Chondrocyte (in vitro differentiated cells): ENCODE measurements at regions not wholly inside any gene's neighbourhood (a gene's known extent, or its start where the extent isn't known, plus 50 kb on each side); places are given as distances from the start of the nearest gene placed in this dataset.

Experiments used
- DNase-seq: peaks from one replicate; pipeline ENCODE4 v3.0.0; 2021; ENCODE audit warnings: mixed read lengths, low spot score
- H3K27ac Mint-ChIP-seq: one replicate; pipeline ENCODE4 v1.8.0; 2021; ENCODE audit warnings: mild to moderate bottlenecking, moderate library complexity, mixed read lengths; ENCODE audit not compliant: unreplicated experiment
- H3K27me3 Mint-ChIP-seq: 2 replicates; pipeline ENCODE4 v1.8.0; 2021; ENCODE audit warnings: low read depth, mixed read lengths
- H3K36me3 Mint-ChIP-seq: 2 replicates; pipeline ENCODE4 v1.8.0; 2021; ENCODE audit warnings: low read depth, mixed read lengths
- H3K4me1 Mint-ChIP-seq: 2 replicates; pipeline ENCODE4 v1.8.0; 2021; ENCODE audit warnings: low read depth, mild to moderate bottlenecking, mixed read lengths
- H3K4me3 Mint-ChIP-seq: one replicate; pipeline ENCODE4 v1.8.0; 2021; ENCODE audit warnings: mild to moderate bottlenecking, moderate library complexity, mixed read lengths; ENCODE audit not compliant: unreplicated experiment
- H3K9me3 Mint-ChIP-seq: 2 replicates; pipeline ENCODE4 v1.8.0; 2021; ENCODE audit warnings: low read depth, mixed read lengths
- TF ChIP-seq, protein P1 (sequence below): fragments of 200-600 bp; sonication (generic); IDR thresholded peaks from 2 replicates; pipeline ENCODE4 v1.5.0; 2021; ENCODE audit warnings: antibody characterized with exemption, mild to moderate bottlenecking, moderate library complexity

DNA sequence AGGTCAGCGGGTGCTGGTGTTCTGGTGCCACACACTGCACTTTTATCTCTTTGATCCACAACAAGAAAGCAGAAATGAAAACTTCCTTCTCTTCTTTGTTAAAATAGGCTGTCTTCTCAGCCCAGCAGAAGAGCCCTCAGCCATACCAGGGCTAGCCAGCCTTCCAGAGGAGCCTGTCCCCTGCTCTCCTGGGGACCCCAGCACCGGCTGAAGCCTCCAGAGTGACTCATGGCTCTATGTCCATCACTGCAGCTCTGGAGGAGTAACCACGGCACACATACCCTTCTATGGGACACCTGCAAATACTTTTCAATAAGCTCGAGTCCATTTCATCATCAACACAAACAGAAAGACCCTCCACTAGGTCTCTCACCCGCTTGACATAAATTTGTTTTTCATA lies 135.6 kb upstream of the CST7 start:
- H3K27ac Mint-ChIP-seq, result no peak overlapping the region
- H3K36me3 Mint-ChIP-seq, result no peaks in the 10 kb centered on the region
- TF ChIP-seq, protein P1, sequence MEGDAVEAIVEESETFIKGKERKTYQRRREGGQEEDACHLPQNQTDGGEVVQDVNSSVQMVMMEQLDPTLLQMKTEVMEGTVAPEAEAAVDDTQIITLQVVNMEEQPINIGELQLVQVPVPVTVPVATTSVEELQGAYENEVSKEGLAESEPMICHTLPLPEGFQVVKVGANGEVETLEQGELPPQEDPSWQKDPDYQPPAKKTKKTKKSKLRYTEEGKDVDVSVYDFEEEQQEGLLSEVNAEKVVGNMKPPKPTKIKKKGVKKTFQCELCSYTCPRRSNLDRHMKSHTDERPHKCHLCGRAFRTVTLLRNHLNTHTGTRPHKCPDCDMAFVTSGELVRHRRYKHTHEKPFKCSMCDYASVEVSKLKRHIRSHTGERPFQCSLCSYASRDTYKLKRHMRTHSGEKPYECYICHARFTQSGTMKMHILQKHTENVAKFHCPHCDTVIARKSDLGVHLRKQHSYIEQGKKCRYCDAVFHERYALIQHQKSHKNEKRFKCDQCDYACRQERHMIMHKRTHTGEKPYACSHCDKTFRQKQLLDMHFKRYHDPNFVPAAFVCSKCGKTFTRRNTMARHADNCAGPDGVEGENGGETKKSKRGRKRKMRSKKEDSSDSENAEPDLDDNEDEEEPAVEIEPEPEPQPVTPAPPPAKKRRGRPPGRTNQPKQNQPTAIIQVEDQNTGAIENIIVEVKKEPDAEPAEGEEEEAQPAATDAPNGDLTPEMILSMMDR, result no peak

DNA sequence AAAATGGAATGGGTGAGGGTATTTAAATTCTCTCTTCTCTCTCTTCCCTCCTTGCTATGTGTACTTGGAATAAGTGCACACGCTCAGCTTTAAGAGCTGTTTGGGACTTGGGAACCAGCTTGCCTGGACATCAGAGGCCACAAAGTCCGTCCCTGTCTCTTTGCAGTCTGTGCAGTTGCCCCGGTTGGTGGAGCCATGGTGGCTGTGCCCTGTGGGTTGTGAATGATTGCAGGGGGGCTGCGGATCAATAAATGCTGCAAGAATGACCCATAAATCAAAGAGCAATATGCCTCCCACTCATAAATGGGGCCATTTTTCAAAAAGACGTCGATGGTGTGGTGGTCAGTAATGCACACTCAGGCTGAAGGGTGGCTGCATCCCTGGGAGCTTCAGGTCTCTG lies 135.1 kb upstream of the CST7 start:
- peaks cover 17% of the 10 kb centered on the region for H3K27me3 Mint-ChIP-seq
- no peak overlapping the region for H3K4me3 Mint-ChIP-seq
- no peaks in the 10 kb centered on the region for H3K4me1 Mint-ChIP-seq
- H3K27ac Mint-ChIP-seq, result no peak overlapping the region
- DNase-seq, result peak; percentile 18
- no peaks in the 10 kb centered on the region for H3K9me3 Mint-ChIP-seq
- TF ChIP-seq, protein P1, result no peak
- H3K36me3 Mint-ChIP-seq, result no peaks in the 10 kb centered on the region

More for the DNA sequence above, 135.6 kb upstream of the CST7 start:
- H3K4me1 Mint-ChIP-seq, result no peaks in the 10 kb centered on the region
- no peak overlapping the region for H3K4me3 Mint-ChIP-seq
- H3K9me3 Mint-ChIP-seq, result no peaks in the 10 kb centered on the region
- H3K27me3 Mint-ChIP-seq, result peaks cover 20% of the 10 kb centered on the region
- DNase-seq, result peak; percentile 53

DNA sequence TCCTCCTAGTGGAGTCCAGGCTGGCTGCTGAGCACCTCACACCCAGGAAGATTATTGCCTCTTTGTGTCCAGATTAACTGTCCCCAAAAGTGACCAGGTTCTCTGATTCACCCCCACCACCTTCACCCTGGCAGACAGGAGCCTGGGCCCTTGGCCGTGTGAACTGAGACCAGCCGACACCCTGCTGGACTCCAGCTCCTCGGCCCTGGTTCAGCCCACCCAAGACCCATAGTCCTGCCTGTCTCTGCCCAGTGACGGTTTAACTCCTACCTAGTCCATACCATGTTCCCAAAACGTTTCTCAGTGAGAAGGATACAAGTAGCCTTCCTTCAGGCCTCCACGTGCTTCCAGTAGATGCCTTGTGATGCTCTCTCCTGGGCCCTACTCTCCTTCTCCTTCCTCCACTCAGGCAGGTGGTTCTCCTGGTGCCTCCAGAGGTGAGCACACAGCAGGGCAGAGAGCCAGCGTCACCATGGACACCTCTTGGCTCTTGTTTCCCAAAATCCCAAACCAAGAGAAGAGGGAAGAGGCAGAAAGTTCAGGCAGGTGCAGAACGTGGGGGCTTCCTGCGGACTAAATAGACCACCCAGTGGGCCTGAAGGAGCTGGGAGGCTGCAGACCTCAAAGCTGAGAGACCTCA lies 134.4 kb upstream of the CST7 start:
- Mint-ChIP-seq H3K36me3 (no peaks in the 10 kb centered on the region), H3K4me1 (no peaks in the 10 kb centered on the region), H3K27me3 (peaks cover 20% of the 10 kb centered on the region), H3K4me3 (no peak overlapping the region), H3K27ac (no peak overlapping the region), H3K9me3 (no peaks in the 10 kb centered on the region)
- peak; percentile 41 for DNase-seq
- TF ChIP-seq, protein P1, result no peak

DNA sequence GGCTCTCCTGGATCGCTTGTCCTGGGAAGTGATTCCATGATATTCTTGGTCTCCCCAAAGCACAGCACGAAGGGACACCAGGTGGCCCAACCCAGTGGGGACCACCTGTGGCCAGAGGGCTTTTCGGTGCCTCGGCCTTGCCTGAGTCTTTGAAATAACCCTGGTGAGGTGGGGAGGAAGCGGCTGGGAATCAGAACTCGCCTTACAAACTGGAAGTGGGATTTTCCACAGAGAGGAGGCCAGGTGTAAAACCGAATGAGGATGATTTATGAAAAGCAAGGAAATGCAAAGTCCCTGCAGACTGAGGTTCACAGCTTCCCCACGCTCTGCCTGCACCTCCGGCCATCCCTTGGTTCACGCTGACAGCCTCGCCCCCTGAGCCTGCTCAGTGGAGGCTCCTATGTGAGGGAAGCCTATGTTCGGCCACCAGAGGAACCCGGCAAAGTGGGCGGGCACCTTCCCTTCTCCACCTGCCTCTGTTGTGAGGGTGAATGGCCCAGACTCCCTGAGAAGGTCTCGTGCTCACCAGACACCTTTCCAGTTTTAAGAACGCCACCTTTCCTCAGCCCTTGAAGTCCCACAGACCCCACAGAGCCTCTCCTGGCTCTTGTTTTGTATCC lies 133.8 kb upstream of the CST7 start:
- H3K9me3 Mint-ChIP-seq, result no peaks in the 10 kb centered on the region
- H3K27me3 Mint-ChIP-seq, result peaks cover 20% of the 10 kb centered on the region
- H3K27ac Mint-ChIP-seq, result no peak overlapping the region
- DNase-seq, result peak; percentile 81
- no peaks in the 10 kb centered on the region for H3K36me3 Mint-ChIP-seq
- TF ChIP-seq, protein P1, result no peak
- H3K4me1 Mint-ChIP-seq, result no peaks in the 10 kb centered on the region
- H3K4me3 Mint-ChIP-seq, result no peak overlapping the region

DNA sequence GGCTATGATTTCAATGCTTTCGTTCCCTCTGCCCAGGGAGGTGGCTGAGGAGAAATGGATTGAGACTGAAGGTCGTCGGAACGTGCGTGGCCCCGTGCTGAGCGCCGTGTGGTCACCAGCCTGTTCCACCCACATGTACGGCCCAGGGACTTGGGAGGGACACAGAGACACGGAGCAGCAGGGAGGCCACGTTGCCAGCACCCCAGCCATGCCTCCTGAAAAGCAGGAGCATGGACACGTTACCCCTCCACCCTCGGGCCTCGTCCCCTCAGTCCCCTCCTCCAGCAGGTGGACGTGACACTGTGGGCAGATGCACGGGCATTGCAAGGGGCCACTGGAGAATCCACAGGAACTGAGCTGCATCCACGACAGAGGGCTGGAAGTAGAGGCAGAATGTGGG lies 133.1 kb upstream of the CST7 start:
- no peak overlapping the region for H3K4me3 Mint-ChIP-seq
- H3K27ac Mint-ChIP-seq, result no peak overlapping the region
- H3K9me3 Mint-ChIP-seq, result no peaks in the 10 kb centered on the region
- no peaks in the 10 kb centered on the region for H3K36me3 Mint-ChIP-seq
- no peaks in the 10 kb centered on the region for H3K4me1 Mint-ChIP-seq
- TF ChIP-seq, protein P1, result no peak
- H3K27me3 Mint-ChIP-seq, result peaks cover 20% of the 10 kb centered on the region
- DNase-seq, result peak; percentile 74
